WI38 (cell line): ENCODE measurements at regions not wholly inside any gene's neighbourhood (a gene's known extent, or its start where the extent isn't known, plus 50 kb on each side); places are given as distances from the start of the nearest gene placed in this dataset.

Source experiments
- H3K4me3 ChIP-seq: 2 replicates; pipeline ENCODE4 v1.5.1; 2011; ENCODE audit warnings: low read depth, mild to moderate bottlenecking, control low read depth, low read length
- CTCF ChIP-seq: IDR thresholded peaks from 2 replicates; pipeline ENCODE4 v1.5.1; 2012; ENCODE audit warnings: low read depth, mild to moderate bottlenecking, control low read depth, low read length

GRCh38 chr5:4480528-4481349 lies 659.4 kb upstream of the ADAMTS16 start:
- H3K4me3 ChIP-seq, result no peak overlapping the region
- no peak for TF ChIP-seq CTCF

- no peak overlapping the region for H3K4me3 ChIP-seq
- TF ChIP-seq CTCF, result no peak
Observed at GRCh38 chr5:4487581-4487980, 652.5 kb upstream of the ADAMTS16 start.

GRCh38 chr5:4511996-4512656 lies 628.0 kb upstream of the ADAMTS16 start:
- H3K4me3 ChIP-seq, result no peak overlapping the region
- TF ChIP-seq CTCF, result no peak

- no peak overlapping the region for H3K4me3 ChIP-seq
- no peak for TF ChIP-seq CTCF
Observed at GRCh38 chr5:4513381-4513780, 626.7 kb upstream of the ADAMTS16 start.

GRCh38 chr5:4514067-4514648 lies 626.0 kb upstream of the ADAMTS16 start:
- no peak overlapping the region for H3K4me3 ChIP-seq
- no peak for TF ChIP-seq CTCF

GRCh38 chr5:4518903-4519672 lies 621.0 kb upstream of the ADAMTS16 start:
- TF ChIP-seq CTCF, result no peak
- no peak overlapping the region for H3K4me3 ChIP-seq
